ENCODE measurements at regions not wholly inside any gene's neighbourhood (a gene's known extent, or its start where the extent isn't known, plus 50 kb on each side); places are given as distances from the start of the nearest gene placed in this dataset.

DNA sequence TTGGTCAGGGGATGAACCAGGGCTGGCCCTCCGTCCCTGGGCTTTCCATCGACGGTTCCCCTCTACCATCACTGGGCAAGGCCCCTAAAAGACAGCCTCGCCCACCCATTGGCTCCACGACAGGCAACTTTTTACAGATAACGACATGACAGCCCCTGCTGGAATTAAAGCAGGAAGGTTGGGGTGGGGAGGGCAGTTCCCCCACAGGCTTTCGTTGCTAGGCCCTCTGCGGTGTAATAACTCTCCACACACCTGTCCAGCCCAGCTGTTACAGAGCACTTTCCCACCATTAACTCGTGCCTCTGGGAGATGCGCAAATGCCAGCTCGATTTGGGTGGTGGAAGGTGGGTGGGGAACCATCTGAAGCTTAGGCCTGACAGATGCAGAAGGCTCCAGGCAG lies 264.2 kb upstream of the TLE3 start:
- TF ChIP-seq, protein P1, sequence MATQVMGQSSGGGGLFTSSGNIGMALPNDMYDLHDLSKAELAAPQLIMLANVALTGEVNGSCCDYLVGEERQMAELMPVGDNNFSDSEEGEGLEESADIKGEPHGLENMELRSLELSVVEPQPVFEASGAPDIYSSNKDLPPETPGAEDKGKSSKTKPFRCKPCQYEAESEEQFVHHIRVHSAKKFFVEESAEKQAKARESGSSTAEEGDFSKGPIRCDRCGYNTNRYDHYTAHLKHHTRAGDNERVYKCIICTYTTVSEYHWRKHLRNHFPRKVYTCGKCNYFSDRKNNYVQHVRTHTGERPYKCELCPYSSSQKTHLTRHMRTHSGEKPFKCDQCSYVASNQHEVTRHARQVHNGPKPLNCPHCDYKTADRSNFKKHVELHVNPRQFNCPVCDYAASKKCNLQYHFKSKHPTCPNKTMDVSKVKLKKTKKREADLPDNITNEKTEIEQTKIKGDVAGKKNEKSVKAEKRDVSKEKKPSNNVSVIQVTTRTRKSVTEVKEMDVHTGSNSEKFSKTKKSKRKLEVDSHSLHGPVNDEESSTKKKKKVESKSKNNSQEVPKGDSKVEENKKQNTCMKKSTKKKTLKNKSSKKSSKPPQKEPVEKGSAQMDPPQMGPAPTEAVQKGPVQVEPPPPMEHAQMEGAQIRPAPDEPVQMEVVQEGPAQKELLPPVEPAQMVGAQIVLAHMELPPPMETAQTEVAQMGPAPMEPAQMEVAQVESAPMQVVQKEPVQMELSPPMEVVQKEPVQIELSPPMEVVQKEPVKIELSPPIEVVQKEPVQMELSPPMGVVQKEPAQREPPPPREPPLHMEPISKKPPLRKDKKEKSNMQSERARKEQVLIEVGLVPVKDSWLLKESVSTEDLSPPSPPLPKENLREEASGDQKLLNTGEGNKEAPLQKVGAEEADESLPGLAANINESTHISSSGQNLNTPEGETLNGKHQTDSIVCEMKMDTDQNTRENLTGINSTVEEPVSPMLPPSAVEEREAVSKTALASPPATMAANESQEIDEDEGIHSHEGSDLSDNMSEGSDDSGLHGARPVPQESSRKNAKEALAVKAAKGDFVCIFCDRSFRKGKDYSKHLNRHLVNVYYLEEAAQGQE (IDR thresholded peaks at IDR 0.05; ENCODE audit: low read depth): no peak
- TF ChIP-seq CEBPB (IDR thresholded peaks at IDR 0.05): no peak
- TF ChIP-seq, protein P2, sequence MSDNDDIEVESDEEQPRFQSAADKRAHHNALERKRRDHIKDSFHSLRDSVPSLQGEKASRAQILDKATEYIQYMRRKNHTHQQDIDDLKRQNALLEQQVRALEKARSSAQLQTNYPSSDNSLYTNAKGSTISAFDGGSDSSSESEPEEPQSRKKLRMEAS (IDR thresholded peaks at IDR 0.05): no peak
- TF ChIP-seq CREB1 (IDR thresholded peaks at IDR 0.05; ENCODE audit: low read depth): no peak
- TF ChIP-seq, protein P3, sequence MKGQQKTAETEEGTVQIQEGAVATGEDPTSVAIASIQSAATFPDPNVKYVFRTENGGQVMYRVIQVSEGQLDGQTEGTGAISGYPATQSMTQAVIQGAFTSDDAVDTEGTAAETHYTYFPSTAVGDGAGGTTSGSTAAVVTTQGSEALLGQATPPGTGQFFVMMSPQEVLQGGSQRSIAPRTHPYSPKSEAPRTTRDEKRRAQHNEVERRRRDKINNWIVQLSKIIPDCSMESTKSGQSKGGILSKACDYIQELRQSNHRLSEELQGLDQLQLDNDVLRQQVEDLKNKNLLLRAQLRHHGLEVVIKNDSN (IDR thresholded peaks at IDR 0.05): no peak
- no peak for TF ChIP-seq TAF1 (IDR thresholded peaks at IDR 0.05; ENCODE audit: low read depth)

Measured in Ishikawa (cell line).